Nephron progenitor cell (in vitro differentiated cells): ENCODE measurements at regions not wholly inside any gene's neighbourhood (a gene's known extent, or its start where the extent isn't known, plus 50 kb on each side); places are given as distances from the start of the nearest gene placed in this dataset.

Experiments
- DNase-seq: peaks from one replicate; pipeline ENCODE4 v3.0.0; 2021
- H3K27ac Mint-ChIP-seq: 2 replicates; pipeline ENCODE4 v1.8.0; 2021; ENCODE audit warnings: mild to moderate bottlenecking, moderate library complexity, mixed read lengths
- H3K27me3 Mint-ChIP-seq: 2 replicates; pipeline ENCODE4 v1.8.0; 2021; ENCODE audit warnings: mild to moderate bottlenecking, low read depth, mixed read lengths; ENCODE audit not compliant: poor library complexity
- H3K36me3 Mint-ChIP-seq: 2 replicates; pipeline ENCODE4 v1.8.0; 2021; ENCODE audit warnings: low read depth, mixed read lengths
- H3K4me1 Mint-ChIP-seq: 2 replicates; pipeline ENCODE4 v1.8.0; 2021; ENCODE audit warnings: mixed read lengths
- H3K4me3 Mint-ChIP-seq: 2 replicates; pipeline ENCODE4 v1.8.0; 2021; ENCODE audit warnings: mild to moderate bottlenecking, moderate library complexity, mixed read lengths
- H3K9me3 Mint-ChIP-seq: 2 replicates; pipeline ENCODE4 v1.8.0; 2021; ENCODE audit warnings: mild to moderate bottlenecking, moderate library complexity, mixed read lengths
- CTCF ChIP-seq: fragments of 200-600 bp; sonication (generic); IDR thresholded peaks from 2 replicates; pipeline ENCODE4 v1.5.0; 2021; ENCODE audit warnings: antibody characterized with exemption

GRCh38 chr17:79340333-79341221, 266.0 kb downstream of the ENGASE start:
- Mint-ChIP-seq H3K27ac (no peak overlapping the region), H3K4me3 (no peak overlapping the region), H3K36me3 (no peaks in the 10 kb centered on the region)

GRCh38 chr17:79339321-79339720, 264.7 kb downstream of the ENGASE start:
- H3K9me3 Mint-ChIP-seq, result peaks cover 3% of the 10 kb centered on the region
- no peaks in the 10 kb centered on the region for H3K36me3 Mint-ChIP-seq
- H3K4me1 Mint-ChIP-seq, result no peaks in the 10 kb centered on the region
- no peak for TF ChIP-seq CTCF
- no peak overlapping the region for H3K4me3 Mint-ChIP-seq
- H3K27ac Mint-ChIP-seq, result no peak overlapping the region
- DNase-seq, result no peak
- peaks cover 56% of the 10 kb centered on the region for H3K27me3 Mint-ChIP-seq

More at GRCh38 chr17:79340333-79341221, 266.0 kb downstream of the ENGASE start:
- DNase-seq, result no peak
- Mint-ChIP-seq H3K27me3 (peaks cover 59% of the 10 kb centered on the region), H3K9me3 (peaks cover 14% of the 10 kb centered on the region), H3K4me1 (no peaks in the 10 kb centered on the region)
- TF ChIP-seq CTCF, result no peak

- Mint-ChIP-seq H3K9me3 (no peaks in the 10 kb centered on the region), H3K36me3 (no peaks in the 10 kb centered on the region), H3K27me3 (peaks cover 56% of the 10 kb centered on the region), H3K27ac (no peak overlapping the region), H3K4me3 (no peak overlapping the region), H3K4me1 (no peaks in the 10 kb centered on the region)
- no peak for TF ChIP-seq CTCF
- no peak for DNase-seq
Measured at GRCh38 chr17:79338604-79339003, 264.0 kb downstream of the ENGASE start.

- Mint-ChIP-seq H3K4me1 (no peaks in the 10 kb centered on the region), H3K27me3 (peaks cover 56% of the 10 kb centered on the region), H3K9me3 (no peaks in the 10 kb centered on the region), H3K36me3 (no peaks in the 10 kb centered on the region), H3K4me3 (no peak overlapping the region), H3K27ac (no peak overlapping the region)
- peak; percentile 56 for DNase-seq
- no peak for TF ChIP-seq CTCF
Measured at GRCh38 chr17:79338152-79338551, 263.5 kb downstream of the ENGASE start.

- no peak for TF ChIP-seq CTCF
- Mint-ChIP-seq H3K27ac (no peak overlapping the region), H3K27me3 (peaks cover 56% of the 10 kb centered on the region), H3K4me3 (no peak overlapping the region), H3K9me3 (no peaks in the 10 kb centered on the region), H3K4me1 (peaks cover 6% of the 10 kb centered on the region), H3K36me3 (no peaks in the 10 kb centered on the region)
- DNase-seq, result no peak
Measured at GRCh38 chr17:79337053-79337452, 262.4 kb downstream of the ENGASE start.

GRCh38 chr17:79335456-79335855, 260.8 kb downstream of the ENGASE start:
- Mint-ChIP-seq H3K4me3 (no peak overlapping the region), H3K27me3 (peaks cover 61% of the 10 kb centered on the region), H3K4me1 (peaks cover 11% of the 10 kb centered on the region), H3K36me3 (no peaks in the 10 kb centered on the region), H3K9me3 (no peaks in the 10 kb centered on the region), H3K27ac (no peak overlapping the region)
- no peak for DNase-seq
- TF ChIP-seq CTCF, result no peak
